ENCODE measurements at regions not wholly inside any gene's neighbourhood (a gene's known extent, or its start where the extent isn't known, plus 50 kb on each side); places are given as distances from the start of the nearest gene placed in this dataset.

GRCh38 chr12:72139411-72139810 lies 132.8 kb upstream of the TRHDE start:
- TF ChIP-seq ZNF264 (CRISPR knock-in tag; IDR thresholded peaks at IDR 0.05) (no peak), NFYB (CRISPR knock-in tag; IDR thresholded peaks at IDR 0.05) (no peak), SRF (IDR thresholded peaks at IDR 0.05; ENCODE audit: low read depth, low read length) (no peak), PAX8 (CRISPR knock-in tag; IDR thresholded peaks at IDR 0.05; ENCODE audit: borderline replicate concordance) (no peak), SOX13 (IDR thresholded peaks at IDR 0.05) (no peak), SOX13 (CRISPR knock-in tag; conservative IDR thresholded peaks at IDR 0.05 in 1 of 2, IDR thresholded peaks at IDR 0.05 in 1 of 2) (no peak), TAF1 (CRISPR knock-in tag; IDR thresholded peaks at IDR 0.05) (no peak), SP2 (CRISPR knock-in tag; IDR thresholded peaks at IDR 0.05) (no peak), RARA (CRISPR knock-in tag; IDR thresholded peaks at IDR 0.05) (no peak), ZNF503 (CRISPR knock-in tag; IDR thresholded peaks at IDR 0.05) (no peak), ZNF10 (CRISPR knock-in tag; IDR thresholded peaks at IDR 0.05; ENCODE audit: borderline replicate concordance, low read depth) (no peak), HNRNPH1 (optimal IDR thresholded peaks at IDR 0.05; ENCODE audit: low read depth, low read length) (no peak)
- TF ChIP-seq, protein P1, sequence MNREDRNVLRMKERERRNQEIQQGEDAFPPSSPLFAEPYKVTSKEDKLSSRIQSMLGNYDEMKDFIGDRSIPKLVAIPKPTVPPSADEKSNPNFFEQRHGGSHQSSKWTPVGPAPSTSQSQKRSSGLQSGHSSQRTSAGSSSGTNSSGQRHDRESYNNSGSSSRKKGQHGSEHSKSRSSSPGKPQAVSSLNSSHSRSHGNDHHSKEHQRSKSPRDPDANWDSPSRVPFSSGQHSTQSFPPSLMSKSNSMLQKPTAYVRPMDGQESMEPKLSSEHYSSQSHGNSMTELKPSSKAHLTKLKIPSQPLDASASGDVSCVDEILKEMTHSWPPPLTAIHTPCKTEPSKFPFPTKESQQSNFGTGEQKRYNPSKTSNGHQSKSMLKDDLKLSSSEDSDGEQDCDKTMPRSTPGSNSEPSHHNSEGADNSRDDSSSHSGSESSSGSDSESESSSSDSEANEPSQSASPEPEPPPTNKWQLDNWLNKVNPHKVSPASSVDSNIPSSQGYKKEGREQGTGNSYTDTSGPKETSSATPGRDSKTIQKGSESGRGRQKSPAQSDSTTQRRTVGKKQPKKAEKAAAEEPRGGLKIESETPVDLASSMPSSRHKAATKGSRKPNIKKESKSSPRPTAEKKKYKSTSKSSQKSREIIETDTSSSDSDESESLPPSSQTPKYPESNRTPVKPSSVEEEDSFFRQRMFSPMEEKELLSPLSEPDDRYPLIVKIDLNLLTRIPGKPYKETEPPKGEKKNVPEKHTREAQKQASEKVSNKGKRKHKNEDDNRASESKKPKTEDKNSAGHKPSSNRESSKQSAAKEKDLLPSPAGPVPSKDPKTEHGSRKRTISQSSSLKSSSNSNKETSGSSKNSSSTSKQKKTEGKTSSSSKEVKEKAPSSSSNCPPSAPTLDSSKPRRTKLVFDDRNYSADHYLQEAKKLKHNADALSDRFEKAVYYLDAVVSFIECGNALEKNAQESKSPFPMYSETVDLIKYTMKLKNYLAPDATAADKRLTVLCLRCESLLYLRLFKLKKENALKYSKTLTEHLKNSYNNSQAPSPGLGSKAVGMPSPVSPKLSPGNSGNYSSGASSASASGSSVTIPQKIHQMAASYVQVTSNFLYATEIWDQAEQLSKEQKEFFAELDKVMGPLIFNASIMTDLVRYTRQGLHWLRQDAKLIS (CRISPR knock-in tag; IDR thresholded peaks at IDR 0.05), result no peak
- TF ChIP-seq, protein P2, sequence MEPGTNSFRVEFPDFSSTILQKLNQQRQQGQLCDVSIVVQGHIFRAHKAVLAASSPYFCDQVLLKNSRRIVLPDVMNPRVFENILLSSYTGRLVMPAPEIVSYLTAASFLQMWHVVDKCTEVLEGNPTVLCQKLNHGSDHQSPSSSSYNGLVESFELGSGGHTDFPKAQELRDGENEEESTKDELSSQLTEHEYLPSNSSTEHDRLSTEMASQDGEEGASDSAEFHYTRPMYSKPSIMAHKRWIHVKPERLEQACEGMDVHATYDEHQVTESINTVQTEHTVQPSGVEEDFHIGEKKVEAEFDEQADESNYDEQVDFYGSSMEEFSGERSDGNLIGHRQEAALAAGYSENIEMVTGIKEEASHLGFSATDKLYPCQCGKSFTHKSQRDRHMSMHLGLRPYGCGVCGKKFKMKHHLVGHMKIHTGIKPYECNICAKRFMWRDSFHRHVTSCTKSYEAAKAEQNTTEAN (CRISPR knock-in tag; conservative IDR thresholded peaks at IDR 0.05), result no peak
- TF ChIP-seq, protein P3, sequence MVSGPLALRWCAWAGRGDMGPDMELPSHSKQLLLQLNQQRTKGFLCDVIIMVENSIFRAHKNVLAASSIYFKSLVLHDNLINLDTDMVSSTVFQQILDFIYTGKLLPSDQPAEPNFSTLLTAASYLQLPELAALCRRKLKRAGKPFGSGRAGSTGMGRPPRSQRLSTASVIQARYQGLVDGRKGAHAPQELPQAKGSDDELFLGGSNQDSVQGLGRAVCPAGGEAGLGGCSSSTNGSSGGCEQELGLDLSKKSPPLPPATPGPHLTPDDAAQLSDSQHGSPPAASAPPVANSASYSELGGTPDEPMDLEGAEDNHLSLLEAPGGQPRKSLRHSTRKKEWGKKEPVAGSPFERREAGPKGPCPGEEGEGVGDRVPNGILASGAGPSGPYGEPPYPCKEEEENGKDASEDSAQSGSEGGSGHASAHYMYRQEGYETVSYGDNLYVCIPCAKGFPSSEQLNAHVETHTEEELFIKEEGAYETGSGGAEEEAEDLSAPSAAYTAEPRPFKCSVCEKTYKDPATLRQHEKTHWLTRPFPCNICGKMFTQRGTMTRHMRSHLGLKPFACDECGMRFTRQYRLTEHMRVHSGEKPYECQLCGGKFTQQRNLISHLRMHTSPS (CRISPR knock-in tag; IDR thresholded peaks at IDR 0.05; ENCODE audit: low read depth), result no peak
- Histone ChIP-seq H3K9me3 (ENCODE audit: low read length) (no peaks in the 10 kb centered on the region), H2AFZ (ENCODE audit: low read length) (no peak overlapping the region), H3K9ac (ENCODE audit: insufficient read depth, low read depth, low read length) (no peak overlapping the region), H3K4me1 (ENCODE audit: insufficient read depth, low read length) (no peaks in the 10 kb centered on the region), H3K4me3 (replicated peaks in 1 of 3; ENCODE audit: insufficient read depth in 1 of 3, low read depth in 2 of 3, low read length in 3 of 3) (no peak overlapping the region), H3K27ac (ENCODE audit: extremely low read length, insufficient read depth, low read length) (no peak overlapping the region), H3K36me3 (replicated peaks in 1 of 2; ENCODE audit: control insufficient read depth in 1 of 2, insufficient read depth in 2 of 2, low read length in 2 of 2) (no peaks in the 10 kb centered on the region), H3K4me2 (ENCODE audit: low read depth, low read length) (no peak overlapping the region), H4K20me1 (ENCODE audit: insufficient read depth, low read length) (no peaks in the 10 kb centered on the region), H3K79me2 (ENCODE audit: insufficient read depth, low read length) (no peaks in the 10 kb centered on the region), H3K27me3 (ENCODE audit: control insufficient read depth in 1 of 2, insufficient read depth in 2 of 2, low read length in 2 of 2) (peaks cover 0 to 3% of the 10 kb centered on the region in 2 experiments; a peak in 1 of 5 replicates)
- no peak for DNase-seq (ENCODE audit: low spot score)
- POLR2A ChIA-PET, result no interaction called here
- CTCF ChIA-PET (ENCODE audit: low intra/inter-chr PET ratio, low total read pairs), result no interaction called here
- ATAC-seq, result no peak
- WGBS (ENCODE audit: low lambda C conversion rate), result 25% methylated on average over 4 of the region's 4 CpGs
- BruUV-seq (replicated peaks), result no TSS peak
- intact Hi-C loops (cut with micrococcal nuclease; ENCODE audit: unreplicated experiment) (no loop called here), in situ Hi-C loops (cut with HindIII; ENCODE audit: extremely low pct_ligation_motif_present, low pct_unique_long_range_greater_than_20kb) (no loop called here)
- FAIRE-seq, result no peak

Data from HepG2 (cell line).